GM06990 (cell line): ENCODE measurements at regions not wholly inside any gene's neighbourhood (a gene's known extent, or its start where the extent isn't known, plus 50 kb on each side); places are given as distances from the start of the nearest gene placed in this dataset.

Experiments
- DNase-seq: peaks from one replicate; pipeline ENCODE4 v3.0.0-alpha.2; 2011; ENCODE audit not compliant: insufficient read length; ENCODE audit errors: extremely low read depth
- H3K27me3 ChIP-seq: replicated peaks from 2 replicates; pipeline ENCODE4 v1.6.0; 2011; ENCODE audit warnings: low read length; ENCODE audit not compliant: control insufficient read depth, insufficient read depth
- H3K36me3 ChIP-seq: 2 replicates; pipeline ENCODE4 v1.5.1; 2011; ENCODE audit warnings: low read length; ENCODE audit not compliant: control insufficient read depth, insufficient read depth
- H3K4me3 ChIP-seq: replicated peaks from 2 replicates; pipeline ENCODE4 v1.5.1; 2011; ENCODE audit warnings: low read depth, mild to moderate bottlenecking, control low read depth, low read length
- CTCF ChIP-seq: IDR thresholded peaks from 2 replicates; pipeline ENCODE4 v1.5.1; 2011; ENCODE audit warnings: low read length, control low read depth, mild to moderate bottlenecking, inconsistent platforms; ENCODE audit not compliant: insufficient read depth, poor library complexity, severe bottlenecking

DNA sequence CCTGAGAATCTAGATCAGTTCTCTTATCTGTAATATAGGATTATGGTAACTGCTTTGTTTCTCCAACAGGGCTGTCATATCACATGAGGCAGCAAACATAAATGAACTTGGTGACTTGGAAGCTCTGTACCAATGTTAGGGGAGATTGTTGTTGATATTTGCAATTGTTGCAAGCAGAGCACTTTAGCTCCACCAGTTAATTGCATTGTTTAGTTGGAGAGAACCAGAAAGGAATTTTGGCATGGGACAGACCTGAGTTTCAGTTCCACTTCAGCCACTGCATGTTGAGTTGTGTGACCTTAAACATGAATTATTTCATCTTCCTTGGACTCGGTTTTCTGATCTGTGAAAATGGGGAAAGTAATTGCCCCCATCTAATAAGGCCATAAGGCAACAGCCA, 142.3 kb upstream of the JUN start:
- H3K27me3 ChIP-seq = no peaks in the 10 kb centered on the region
- TF ChIP-seq CTCF = no peak
- no peak for DNase-seq
- H3K36me3 ChIP-seq = no peaks in the 10 kb centered on the region
- no peak overlapping the region for H3K4me3 ChIP-seq

- DNase-seq = no peak
- no peak for TF ChIP-seq CTCF
- no peak overlapping the region for H3K4me3 ChIP-seq
These were observed 143.3 kb upstream of the JUN start for GRCh38 chr1:58927041-58927721.

DNA sequence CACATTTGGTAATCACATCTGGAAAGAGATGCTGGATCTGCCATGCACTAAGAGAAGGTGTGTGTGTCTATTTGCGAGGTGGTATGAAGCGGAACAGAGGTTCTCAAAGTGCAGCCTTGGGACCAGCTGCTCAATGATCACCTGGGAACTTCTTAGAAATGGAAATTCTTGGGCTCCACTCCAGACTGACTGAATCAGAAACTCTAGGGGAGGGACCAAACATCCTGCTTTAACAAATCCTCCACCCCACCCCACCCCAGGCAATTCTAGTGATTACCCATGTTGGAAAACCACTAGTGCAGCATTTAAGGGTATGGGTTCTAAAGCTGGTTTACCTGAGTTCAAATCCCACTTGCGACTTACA, 143.9 kb upstream of the JUN start:
- no peak for DNase-seq
- TF ChIP-seq CTCF = no peak
- Histone ChIP-seq H3K4me3 (no peak overlapping the region), H3K36me3 (no peaks in the 10 kb centered on the region), H3K27me3 (no peaks in the 10 kb centered on the region)

More at GRCh38 chr1:58927041-58927721, 143.3 kb upstream of the JUN start:
- Histone ChIP-seq H3K27me3 (no peaks in the 10 kb centered on the region), H3K36me3 (no peaks in the 10 kb centered on the region)

- no peak overlapping the region for H3K4me3 ChIP-seq
- H3K36me3 ChIP-seq = no peaks in the 10 kb centered on the region
- H3K27me3 ChIP-seq = no peaks in the 10 kb centered on the region
- DNase-seq = no peak
- TF ChIP-seq CTCF = no peak
These were observed 144.7 kb upstream of the JUN start for GRCh38 chr1:58928514-58928913.

GRCh38 chr1:58929671-58930325, 146.0 kb upstream of the JUN start:
- TF ChIP-seq CTCF = no peak
- no peaks in the 10 kb centered on the region for H3K36me3 ChIP-seq
- DNase-seq = no peak
- H3K27me3 ChIP-seq = no peaks in the 10 kb centered on the region
- no peak overlapping the region for H3K4me3 ChIP-seq
